ENCODE measurements at regions not wholly inside any gene's neighbourhood (a gene's known extent, or its start where the extent isn't known, plus 50 kb on each side); places are given as distances from the start of the nearest gene placed in this dataset.

DNA sequence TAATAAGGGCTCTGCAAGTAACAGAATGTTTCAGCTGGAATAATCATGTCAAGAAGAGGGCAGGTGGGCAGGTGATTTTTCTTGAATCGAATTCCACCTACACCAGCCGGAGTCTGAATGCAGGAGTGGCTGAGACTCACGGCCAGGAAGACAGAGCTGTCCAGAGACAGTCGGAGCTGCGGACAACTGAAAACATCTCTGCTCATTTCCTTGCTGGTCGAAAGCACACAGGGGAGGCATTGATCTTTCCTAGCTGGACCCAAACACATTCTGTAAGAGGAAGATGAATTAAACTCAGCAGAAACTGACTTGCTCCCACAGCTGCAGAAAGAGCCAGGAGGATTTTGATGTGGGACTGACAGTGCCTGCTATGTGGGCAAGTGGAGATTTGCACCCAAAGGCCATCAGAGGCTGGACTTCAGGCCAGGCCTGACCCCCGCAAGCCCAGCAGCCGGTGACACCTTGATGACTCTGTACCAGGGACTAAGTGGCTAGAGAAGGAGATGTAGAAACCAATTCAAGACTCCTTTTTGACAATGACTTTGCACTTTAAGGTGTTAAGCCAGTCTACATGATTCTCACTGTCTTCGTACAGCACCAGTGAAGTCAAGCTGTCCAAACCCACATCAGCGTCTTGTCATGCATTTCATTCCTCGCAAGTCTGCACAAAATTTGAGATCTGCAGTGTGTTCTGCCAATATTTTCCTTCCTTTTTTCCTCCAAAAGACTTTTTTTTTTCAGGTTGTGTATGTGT is 169.4 kb downstream of the TEX36 start:
- DNase-seq = no peak

DNA sequence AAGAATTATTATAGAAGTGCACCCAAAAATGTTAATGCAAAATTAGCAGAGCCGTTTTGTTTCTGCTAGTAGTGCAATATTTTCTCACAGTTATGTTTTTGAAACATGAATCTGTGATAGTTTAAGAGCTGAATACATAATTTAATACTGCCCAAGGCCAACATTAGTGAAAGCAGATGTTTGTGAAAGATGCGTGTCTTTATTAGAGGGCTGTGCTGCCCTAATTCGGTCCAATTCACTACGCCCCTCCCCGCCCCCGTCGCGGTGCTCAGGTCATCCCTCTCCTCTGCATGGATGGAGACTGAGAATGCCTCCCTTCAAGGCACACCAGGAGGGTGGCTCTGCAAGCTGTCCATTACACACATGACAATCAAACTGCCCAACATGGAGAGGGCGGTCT is 172.0 kb downstream of the TEX36 start:
- no peak for DNase-seq

DNA sequence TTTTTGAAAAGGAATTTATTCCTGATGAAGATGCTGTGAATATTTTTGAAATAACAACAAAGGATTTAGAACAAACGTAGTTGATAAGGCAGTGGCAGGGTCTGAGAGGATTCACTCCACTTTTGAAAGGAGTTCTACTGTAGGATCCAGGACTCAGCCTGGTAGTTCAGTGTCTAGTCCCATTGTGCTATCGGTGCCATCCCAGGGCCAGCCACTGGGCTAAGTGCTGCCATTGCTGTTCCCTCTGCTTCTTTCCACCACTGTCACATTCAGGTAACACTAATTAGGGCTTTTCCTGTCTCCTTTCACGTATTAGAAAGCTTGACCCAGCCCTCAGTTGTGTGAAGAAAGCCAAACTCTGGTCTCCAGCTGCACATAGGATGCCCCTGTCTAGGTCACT is 177.3 kb downstream of the TEX36 start:
- DNase-seq = no peak

DNA sequence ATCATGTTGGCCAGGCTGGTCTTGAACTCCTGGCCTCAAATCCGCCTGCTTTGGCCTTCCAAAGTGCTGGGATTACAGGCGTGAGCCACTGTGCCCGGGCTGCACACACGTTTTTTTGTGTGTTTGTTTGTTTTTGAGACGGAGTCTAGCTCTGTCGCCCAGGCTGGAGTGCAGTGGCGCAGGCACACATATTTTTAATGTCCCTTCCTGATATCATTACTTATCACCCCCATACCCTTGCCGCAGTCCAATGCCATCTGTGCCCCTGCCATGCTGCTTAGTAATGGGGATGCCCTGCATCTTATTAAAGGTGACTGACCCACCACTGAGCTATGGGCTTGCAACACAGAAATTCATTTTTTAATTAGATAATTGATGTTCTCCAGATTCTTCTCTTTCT is 180.7 kb downstream of the TEX36 start:
- no peak for DNase-seq

DNA sequence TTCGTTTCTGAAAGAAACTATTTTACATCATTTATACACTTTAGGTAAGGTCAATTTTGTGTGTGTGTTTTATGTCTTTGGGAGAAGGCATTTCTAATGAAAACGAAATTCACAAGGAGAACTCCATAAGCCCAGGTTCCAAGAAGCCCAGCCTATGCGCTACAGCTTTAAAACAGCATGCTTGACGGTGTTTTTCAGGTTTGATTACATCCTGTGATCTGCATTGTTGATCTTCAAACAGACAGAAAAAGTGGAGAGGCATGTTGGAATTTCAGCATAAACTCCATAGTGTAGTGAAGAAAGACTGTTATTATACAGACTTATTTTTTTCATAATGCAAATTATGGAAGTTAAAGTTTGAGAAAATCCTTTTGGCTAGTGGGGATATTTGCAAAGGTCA is 187.6 kb downstream of the TEX36 start:
- no peak for DNase-seq

DNA sequence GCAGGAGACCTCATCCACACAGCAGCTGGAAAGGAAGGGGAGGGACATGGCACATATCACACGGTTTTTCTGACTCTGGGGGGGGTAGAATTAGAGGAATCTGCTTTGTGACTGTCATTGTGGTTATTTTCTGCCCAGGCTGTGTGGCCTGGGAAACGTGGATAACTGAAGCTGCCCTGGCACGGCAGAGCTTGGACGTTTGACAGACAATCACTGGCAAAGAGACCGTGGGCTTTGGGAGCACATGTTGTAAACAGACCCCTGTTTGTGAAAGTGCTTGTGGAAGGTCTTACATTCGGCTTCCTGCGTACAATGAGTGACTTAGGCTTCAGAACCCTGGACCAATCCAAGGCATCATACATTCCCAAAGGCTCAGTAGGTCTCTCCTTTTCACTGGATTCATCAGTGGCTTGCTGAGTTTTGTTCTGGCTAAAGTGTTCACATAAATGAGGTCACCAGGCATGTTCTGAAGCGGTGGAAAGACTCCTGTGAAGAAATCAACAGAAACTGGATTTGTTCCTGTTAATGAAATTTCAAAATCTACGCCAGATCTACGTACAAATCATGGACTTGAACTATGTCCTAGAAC is 188.2 kb downstream of the TEX36 start:
- DNase-seq = no peak

DNA sequence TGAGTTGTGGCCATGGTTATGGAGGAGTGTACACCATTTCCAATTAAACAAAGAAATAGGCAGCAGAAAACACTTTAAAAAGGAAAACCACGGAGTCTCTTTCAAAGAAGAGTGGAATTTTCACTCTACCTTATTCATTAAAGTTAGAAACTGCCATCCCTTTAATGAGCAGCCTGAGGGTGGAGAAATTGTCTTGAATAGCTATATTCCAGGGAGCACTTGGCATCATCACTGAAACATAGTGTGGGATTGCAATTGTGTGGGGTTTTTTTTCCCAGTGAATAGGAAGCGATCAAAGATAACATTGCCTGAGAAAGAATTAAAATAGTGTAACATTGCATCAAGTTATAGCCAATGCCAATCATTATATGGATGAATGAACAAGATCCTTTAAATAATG is 191.6 kb downstream of the TEX36 start:
- no peak for DNase-seq

DNA sequence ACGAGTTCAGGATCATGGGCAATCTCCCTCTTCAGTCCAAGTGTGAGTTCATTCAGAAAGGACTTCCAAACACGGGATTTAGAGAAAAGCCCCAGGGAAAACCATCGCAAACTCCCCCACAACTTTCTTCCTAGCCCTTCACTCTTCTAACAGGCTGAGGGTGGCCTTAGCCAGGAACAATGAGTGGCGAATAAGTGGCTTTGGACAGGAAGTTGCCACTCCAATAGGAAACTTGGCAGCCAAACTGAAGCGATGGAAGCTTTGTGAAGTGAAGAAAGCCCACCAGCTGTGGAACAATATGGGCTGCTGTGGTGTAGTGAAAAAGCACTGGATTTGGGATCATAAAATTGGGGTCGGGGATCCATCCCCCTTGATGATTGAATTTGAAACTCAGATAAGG is 193.2 kb downstream of the TEX36 start:
- no peak for DNase-seq

DNA sequence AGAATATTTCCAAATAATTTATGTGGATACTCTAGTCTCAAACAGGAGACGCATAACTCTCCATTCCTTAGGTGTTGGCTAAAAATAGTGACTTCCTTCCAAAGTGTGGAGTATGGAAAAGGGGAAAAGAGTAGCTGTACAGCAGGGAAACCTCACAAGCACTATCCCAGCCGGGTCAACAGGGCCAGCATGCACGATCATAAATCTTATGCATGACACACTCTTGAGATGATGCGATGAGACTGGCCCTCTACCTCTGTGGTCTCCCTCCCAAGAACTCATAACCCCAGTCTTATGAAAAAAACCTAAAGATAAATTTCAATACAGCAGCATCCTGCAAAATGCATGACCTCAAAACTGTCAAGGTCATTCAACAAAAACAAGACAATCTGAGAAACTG is 197.3 kb downstream of the TEX36 start:
- DNase-seq = no peak

DNA sequence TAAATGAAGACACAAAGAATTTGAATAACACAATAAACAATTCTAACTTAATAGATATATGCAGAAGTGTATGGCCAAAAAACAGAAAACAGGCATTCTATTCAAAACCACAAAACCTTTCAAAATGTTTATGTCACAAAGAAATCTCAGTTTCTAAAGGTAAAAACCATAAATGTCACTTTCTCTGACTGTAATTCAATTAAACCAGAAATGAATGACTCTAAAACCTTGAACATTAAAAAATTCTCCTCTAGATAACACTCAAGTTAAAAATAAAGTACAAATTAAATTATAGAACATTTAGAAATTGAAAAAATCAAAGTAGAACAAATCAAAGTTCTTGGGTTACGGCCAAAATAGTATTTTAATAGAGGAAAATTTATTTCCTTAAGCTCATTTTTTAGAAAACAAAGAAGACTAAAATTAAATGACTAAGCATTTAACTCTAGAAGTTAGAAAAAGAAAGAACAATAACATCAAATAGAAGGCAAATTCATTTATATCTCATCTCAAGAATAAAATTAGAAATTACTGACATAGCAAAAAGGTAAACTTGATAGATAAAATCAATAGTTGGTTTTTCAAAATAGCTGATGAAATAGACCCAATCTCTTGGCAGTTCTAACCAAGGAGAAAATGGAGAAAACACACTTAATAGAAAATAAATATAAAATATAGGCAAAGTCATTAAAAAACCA is 198.8 kb downstream of the TEX36 start:
- no peak for DNase-seq

DNA sequence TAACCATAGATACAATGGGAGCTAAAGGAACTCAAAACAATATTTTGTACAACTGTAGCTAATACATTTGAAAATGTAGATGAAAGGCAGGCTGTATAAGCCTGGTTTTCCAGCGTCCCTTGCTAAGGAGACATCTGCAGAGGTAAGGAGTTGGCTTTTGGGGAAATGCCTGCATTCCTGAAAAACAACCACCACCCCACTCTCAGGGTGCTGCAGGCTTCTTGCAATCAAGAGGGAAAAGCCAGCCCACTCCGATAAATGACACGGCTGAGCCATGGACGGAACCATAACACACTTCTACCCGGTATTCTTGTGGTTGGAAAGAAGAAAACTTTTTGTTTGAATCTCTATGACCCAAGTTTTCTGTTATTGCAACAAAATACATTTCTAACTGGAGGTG is 200.3 kb downstream of the TEX36 start:
- DNase-seq = no peak

DNA sequence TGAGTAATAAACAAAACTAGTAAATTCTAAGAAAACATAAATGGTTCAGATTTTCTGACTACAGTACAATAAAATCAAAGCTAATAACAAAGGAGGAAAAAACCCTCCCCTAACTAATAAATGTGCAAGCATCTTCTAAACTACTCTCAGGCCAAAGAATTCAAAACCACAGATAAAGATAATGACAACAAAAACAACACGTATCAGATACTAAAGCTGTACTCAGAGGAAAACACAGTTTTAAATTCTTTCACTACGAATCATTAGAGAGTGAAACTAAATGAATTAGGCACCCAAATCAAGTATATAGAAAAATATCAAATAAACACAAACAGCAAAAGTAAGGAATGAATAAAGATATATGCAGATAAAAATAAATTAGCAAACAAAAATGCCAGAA is 200.9 kb downstream of the TEX36 start:
- no peak for DNase-seq

DNA sequence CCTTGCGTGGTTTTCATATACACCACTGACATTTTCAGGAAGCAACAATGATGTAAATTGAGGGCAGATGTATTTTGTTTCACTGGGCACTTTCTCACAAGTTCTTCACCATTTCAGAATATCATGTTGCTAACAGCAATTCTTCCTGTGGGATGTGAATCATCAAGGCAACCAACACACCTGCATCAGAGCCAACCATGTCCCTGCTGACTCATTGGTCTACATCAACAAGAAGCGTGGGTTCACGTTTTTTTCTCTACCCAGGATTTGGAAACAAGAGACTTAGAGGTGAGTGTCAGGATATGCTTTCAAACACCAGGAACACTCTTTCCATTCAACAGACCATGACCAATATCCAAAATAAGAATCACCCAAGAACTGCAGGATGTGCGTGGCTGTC is 203.9 kb downstream of the TEX36 start:
- no peak for DNase-seq

DNA sequence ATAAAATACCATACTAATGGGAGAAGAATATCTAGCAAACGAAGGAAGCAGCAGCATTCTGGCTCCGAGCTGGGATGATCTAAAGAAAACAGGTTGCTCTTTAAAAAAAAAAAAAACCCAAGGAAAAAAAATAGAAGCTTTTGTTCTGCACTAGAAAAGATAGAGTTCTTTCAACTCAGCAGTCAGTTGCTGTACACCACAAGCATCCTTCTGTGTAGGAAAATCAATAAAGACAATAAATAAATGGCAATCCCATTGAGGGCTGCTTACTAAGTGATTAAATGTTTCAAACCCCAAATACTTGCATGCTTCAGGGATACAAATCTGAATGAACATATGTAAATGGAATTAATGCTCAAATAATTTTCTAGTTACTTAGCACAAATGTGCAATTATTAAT is 207.1 kb downstream of the TEX36 start:
- no peak for DNase-seq

DNA sequence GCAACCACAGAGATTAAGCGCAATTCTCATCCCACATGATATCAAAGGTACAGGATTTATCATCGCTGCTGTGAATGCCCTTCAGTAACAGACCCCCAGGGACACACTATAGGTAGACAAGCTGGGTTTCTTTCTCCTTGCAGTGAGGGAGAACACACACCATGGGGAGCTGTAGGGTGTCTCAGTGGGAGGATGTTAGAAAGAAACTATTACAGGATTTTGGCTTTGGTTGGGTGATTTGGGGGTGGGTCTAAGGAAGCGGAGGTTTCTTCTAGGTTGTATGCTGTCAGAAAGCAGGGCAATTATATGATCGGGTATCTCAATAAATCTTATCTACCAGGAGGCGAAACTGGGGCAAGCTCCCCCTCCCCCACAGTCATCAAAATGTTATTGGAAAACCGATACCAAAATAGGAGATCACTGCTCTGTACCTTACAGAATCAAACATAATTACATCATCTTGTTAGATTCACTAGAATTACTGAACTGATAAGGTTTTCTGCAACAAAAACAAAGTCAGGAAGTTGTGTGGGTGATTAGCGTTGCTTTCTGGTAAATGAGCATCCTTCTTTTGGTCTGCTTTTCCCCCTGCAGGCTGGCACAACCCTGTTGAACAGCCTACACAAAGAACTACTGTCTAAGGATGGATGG is 209.7 kb downstream of the TEX36 start:
- DNase-seq = peak; percentile 34

DNA sequence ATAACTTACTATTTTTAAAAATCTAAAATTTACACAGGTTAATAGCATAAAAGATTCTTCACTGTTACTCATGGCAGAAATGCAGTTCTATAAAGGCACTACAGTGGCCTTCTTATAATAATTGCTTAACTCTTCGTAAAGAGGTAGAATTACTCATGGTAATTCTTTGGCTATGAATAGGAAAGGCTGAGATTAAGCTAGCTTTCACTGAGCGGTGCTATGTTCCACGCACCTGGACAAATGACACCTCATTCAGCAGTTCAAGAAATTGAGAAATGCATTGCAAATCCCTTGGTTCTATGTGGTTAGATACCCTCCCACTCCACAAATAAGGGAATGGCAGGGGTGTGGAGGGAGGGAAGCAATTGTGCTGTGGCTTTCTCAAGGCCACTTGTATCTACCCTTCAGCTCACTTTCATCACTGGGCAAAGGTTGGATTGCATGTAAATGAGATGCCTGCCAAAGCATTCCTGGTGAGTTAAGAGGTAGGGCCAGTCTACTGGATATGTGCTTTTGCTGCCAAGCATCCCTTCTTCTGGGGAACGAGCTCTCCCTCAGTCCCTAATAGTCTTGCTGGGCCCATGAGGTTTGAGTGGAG is 210.9 kb downstream of the TEX36 start:
- DNase-seq = no peak

DNA sequence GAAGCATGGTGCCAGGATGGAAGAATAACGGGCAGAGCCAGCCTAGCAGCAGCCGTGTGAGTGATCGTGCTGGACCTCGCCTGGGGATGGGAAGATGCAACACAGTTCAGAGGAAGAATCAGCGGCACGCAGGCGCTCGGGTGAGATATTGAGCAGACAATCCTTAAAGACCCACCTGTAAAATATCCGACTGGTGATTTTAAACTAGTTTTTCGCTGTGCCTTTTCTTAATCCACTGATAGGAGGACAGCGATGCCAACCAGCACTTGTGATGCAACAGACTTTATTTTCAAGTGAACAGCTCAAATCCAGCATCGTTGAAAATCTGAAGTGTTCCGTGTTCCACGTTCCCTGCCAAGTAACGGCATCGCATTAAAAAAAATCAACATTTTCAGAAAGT is 214.7 kb downstream of the TEX36 start:
- no peak for DNase-seq

DNA sequence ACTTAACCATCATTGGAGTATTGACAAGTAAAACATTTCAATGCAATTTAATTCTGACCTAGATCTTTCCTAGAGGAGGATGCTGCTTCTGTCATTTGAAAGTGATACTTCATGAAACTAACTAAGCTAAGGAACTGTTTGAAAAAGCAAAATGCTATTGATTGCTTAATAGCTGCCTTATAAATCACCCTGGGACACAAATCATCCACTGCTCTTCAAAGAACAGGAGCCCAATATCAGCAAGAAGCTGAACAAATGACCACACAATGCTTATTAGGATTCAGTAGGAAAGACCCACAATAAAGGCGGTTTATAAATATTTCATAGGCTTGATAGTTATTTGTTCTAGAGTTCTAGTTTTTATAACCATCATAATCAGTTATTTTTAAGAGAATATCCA is 216.3 kb downstream of the TEX36 start:
- DNase-seq = no peak

DNA sequence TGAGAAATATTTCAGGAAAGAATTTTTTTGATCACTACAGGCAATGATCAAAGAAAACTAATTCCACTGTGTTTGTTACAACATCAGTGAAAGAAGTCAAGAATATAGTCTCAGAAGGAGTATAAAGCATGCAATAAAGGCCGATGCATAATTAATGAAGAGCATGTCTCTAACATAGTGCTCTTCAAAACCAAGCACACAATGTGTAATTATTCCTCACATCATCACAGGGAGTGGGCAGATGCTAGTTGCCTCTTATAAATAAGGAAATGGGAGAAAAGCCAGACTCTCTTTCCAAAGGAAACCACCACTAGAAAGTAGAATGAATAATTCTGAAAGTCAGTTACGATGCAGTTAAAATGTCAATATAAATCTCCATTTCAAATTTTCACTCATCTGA is 220.1 kb downstream of the TEX36 start:
- DNase-seq = no peak

DNA sequence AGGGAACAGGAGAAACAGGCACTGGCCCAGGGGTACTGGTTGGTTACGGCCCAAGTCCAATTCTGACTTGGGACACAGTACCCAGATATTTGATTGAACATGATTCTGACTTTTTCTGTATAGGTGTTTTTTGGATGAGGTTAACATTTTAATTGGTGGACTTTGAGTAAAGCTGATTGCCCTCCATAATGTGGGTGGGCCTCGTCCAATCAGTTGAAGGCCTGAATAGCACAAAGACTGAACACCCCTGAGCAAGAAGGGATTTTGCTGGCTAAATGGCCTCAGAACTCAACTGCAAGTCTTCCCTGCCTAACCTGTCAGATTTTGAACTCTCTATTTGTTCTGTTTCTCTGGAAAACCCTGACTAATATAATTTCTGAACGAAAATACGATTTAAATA is 222.6 kb downstream of the TEX36 start:
- DNase-seq = no peak

DNA sequence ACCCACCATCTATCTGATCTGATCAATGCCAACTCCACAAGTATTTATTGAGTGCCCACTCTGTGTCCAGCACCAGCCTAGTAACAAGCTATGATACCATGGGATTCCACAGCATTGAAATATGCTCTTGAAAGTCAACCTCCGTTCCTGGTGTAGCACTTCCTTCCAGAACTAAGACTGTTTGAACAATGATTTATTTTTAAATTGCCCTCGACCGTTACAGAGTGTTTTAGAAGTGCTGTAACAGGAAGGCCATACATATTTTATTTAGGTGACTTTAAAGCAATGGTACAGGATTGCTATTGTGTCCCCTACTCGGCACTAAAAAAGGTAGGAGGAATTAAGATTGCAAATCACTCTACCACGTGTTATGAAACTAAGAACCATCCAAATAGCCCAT is 225.6 kb downstream of the TEX36 start:
- no peak for DNase-seq

DNA sequence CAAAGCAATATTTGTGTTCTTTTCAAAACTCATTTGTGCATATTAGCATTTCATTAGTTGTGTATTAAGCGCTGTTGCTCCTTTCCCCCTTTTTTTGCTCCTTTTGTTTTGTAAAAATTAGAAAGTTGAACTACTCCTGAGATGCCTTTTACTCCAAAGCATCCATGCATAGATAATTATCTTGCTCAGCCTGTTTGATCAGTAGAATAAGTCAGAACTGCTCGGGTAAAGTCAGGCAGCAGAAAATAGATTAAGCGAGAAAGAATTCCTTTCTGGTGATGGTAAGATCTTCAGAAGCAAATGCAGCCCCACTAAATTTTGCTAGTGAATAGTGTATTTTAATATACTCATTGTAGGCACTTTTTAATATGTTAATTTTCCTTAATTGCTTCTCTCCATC is 227.1 kb downstream of the TEX36 start:
- DNase-seq = peak; percentile 42

DNA sequence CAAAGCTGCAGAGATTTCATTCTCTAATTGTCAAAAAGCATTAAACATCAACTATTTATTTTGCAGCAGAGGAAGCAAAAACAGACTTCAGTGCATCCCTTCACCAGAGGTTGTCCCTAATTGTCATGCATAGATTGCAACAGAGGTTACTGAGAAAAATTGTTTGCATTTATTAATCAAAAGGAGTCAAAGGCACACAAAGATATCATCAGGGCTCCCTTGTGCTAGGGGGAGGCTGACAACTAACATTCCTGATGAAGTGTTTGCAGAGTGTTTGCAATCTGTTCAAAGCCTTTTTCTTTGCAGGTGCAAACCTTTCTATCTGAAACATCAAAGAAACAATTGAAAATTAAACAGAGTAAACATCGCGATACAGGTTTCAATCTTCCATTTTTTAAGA is 227.5 kb downstream of the TEX36 start:
- no peak for DNase-seq
